GM23338 (cell line): ENCODE measurements at regions not wholly inside any gene's neighbourhood (a gene's known extent, or its start where the extent isn't known, plus 50 kb on each side); places are given as distances from the start of the nearest gene placed in this dataset.

Source experiments
- ATAC-seq: fragments of 200-7000 bp; cut with Tn5 transposase; 3 replicates; pipeline ENCODE4 v1.9.1; 2020
- DNase-seq: peaks from one replicate; pipeline ENCODE4 v3.0.0-alpha.2; 2015; ENCODE audit warnings: low spot score
- H2AFZ ChIP-seq: fragments of 200-600 bp; sonication (generic); 2 replicates; pipeline ENCODE4 v1.8.0; 2016; ENCODE audit warnings: antibody characterized with exemption, mild to moderate bottlenecking, moderate library complexity
- H3F3A ChIP-seq: fragments of 200-600 bp; sonication (generic); replicated peaks from 2 replicates; pipeline ENCODE4 v1.8.0; 2017; ENCODE audit warnings: antibody characterized with exemption, mixed run types, low read depth
- H3K27ac ChIP-seq: fragments of 200-600 bp; sonication (generic); 2 replicates; pipeline ENCODE4 v1.6.1; 2016; ENCODE audit warnings: low read depth
- H3K27me3 ChIP-seq: fragments of 200-600 bp; sonication (generic); 2 replicates; pipeline ENCODE4 v1.8.0; 2016; ENCODE audit warnings: mild to moderate bottlenecking, mixed run types, moderate library complexity; ENCODE audit not compliant: insufficient read depth
- H3K36me3 ChIP-seq: fragments of 200-600 bp; sonication (generic); 2 replicates; pipeline ENCODE4 v1.8.0; 2016; ENCODE audit warnings: mild to moderate bottlenecking; ENCODE audit not compliant: insufficient read depth
- H3K4me1 ChIP-seq: fragments of 200-600 bp; sonication (generic); 2 replicates; pipeline ENCODE4 v1.8.0; 2016; ENCODE audit warnings: mild to moderate bottlenecking, moderate library complexity; ENCODE audit not compliant: insufficient read depth
- H3K4me2 ChIP-seq: fragments of 200-600 bp; sonication (generic); 2 replicates; pipeline ENCODE4 v1.7.1; 2017; ENCODE audit warnings: mixed run types
- H3K4me3 ChIP-seq: fragments of 200-600 bp; sonication (generic); 2 replicates; pipeline ENCODE4 v1.6.1; 2016; ENCODE audit warnings: mixed run types
- H3K79me2 ChIP-seq: fragments of 200-600 bp; sonication (generic); replicated peaks from 2 replicates; pipeline ENCODE4 v1.8.0; 2017; ENCODE audit warnings: mild to moderate bottlenecking; ENCODE audit not compliant: insufficient read depth
- H3K9me2 ChIP-seq: fragments of 200-600 bp; sonication (generic); 2 replicates; pipeline ENCODE4 v1.8.0; 2017; ENCODE audit not compliant: insufficient read depth
- H4K20me1 ChIP-seq: fragments of 200-600 bp; sonication (generic); replicated peaks from 2 replicates; pipeline ENCODE4 v1.8.0; 2017; ENCODE audit warnings: mild to moderate bottlenecking; ENCODE audit not compliant: insufficient read depth
- H3K27ac Mint-ChIP-seq: 2 replicates; pipeline ENCODE4 v1.8.0; 2020; ENCODE audit warnings: inconsistent platforms, mild to moderate bottlenecking, moderate library complexity, mixed read lengths
- H3K27me3 Mint-ChIP-seq: 3 replicates; pipeline ENCODE4 v1.8.0; 2022; ENCODE audit warnings: low read depth, mild to moderate bottlenecking, moderate library complexity, mixed read lengths, inconsistent platforms; ENCODE audit not compliant: insufficient read depth, poor library complexity
- H3K36me3 Mint-ChIP-seq: 3 replicates; pipeline ENCODE4 v1.8.0; 2021; ENCODE audit warnings: low read depth, mild to moderate bottlenecking, inconsistent platforms, moderate library complexity, mixed read lengths
- H3K4me1 Mint-ChIP-seq: 3 replicates; pipeline ENCODE4 v1.8.0; 2020; ENCODE audit warnings: mild to moderate bottlenecking, inconsistent platforms, mixed read lengths
- H3K4me3 Mint-ChIP-seq: 3 replicates; pipeline ENCODE4 v1.8.0; 2021; ENCODE audit warnings: moderate library complexity, mild to moderate bottlenecking, inconsistent platforms, mixed read lengths
- H3K9me3 Mint-ChIP-seq: 3 replicates; pipeline ENCODE4 v1.8.0; 2020; ENCODE audit warnings: moderate library complexity, mild to moderate bottlenecking, inconsistent platforms, mixed read lengths
- CREB1 ChIP-seq: fragments of 250-450 bp; sonication (Bioruptor Pico); IDR thresholded peaks from 2 replicates; pipeline ENCODE4 v1.5.0; 2020; ENCODE audit warnings: low read depth, mild to moderate bottlenecking, moderate library complexity
- EZH2 ChIP-seq: fragments of 200-600 bp; sonication (generic); IDR thresholded peaks from one replicate; pipeline ENCODE4 v1.8.0; 2017; ENCODE audit warnings: antibody characterized with exemption, mild to moderate bottlenecking, low read depth; ENCODE audit not compliant: unreplicated experiment
- EZH2phosphoT487 ChIP-seq: fragments of 200-600 bp; sonication (generic); IDR thresholded peaks from one replicate; pipeline ENCODE4 v1.8.1; 2018; ENCODE audit warnings: antibody characterized with exemption; ENCODE audit not compliant: unreplicated experiment
- JUNB ChIP-seq: IDR thresholded peaks from one replicate; pipeline ENCODE4 v1.6.1; 2016; ENCODE audit warnings: antibody characterized with exemption; ENCODE audit not compliant: unreplicated experiment
- NANOG ChIP-seq: IDR thresholded peaks from 2 replicates; pipeline ENCODE4 v1.6.1; 2016; ENCODE audit warnings: antibody characterized with exemption, borderline replicate concordance
- POLR2AphosphoS5 ChIP-seq: IDR thresholded peaks from 2 replicates; pipeline ENCODE4 v1.6.1; 2016; ENCODE audit warnings: antibody characterized with exemption, low read depth
- STAT1 ChIP-seq: IDR thresholded peaks from one replicate; pipeline ENCODE4 v1.6.1; 2016; ENCODE audit warnings: antibody characterized with exemption; ENCODE audit not compliant: unreplicated experiment
- ZNF114 ChIP-seq: fragments of 250-450 bp; sonication (Bioruptor Pico); IDR thresholded peaks from 2 replicates; pipeline ENCODE4 v1.5.0; 2020; ENCODE audit warnings: mild to moderate bottlenecking, moderate library complexity
- ZNF331 ChIP-seq: fragments of 250-450 bp; sonication (Bioruptor Pico); IDR thresholded peaks from 2 replicates; pipeline ENCODE4 v1.5.0; 2020; ENCODE audit warnings: low read depth, mild to moderate bottlenecking, moderate library complexity
- TF ChIP-seq, protein P1 (sequence below): IDR thresholded peaks from 2 replicates; pipeline ENCODE4 v1.6.1; 2016; ENCODE audit warnings: antibody characterized with exemption
- TF ChIP-seq, protein P2 (sequence below): IDR thresholded peaks from one replicate; pipeline ENCODE4 v1.6.1; 2018; ENCODE audit warnings: antibody characterized with exemption; ENCODE audit not compliant: unreplicated experiment
- TF ChIP-seq, protein P3 (sequence below), 2 experiments: fragments of 200-600 bp in 1 of 2; sonication (generic) in 1 of 2; conservative IDR thresholded peaks; 2 replicates each; pipeline versions ENCODE4 v1.5.1 to v1.6.1; 2016 to 2017; ENCODE audit warnings: antibody characterized with exemption in 2 of 2, low read depth in 2 of 2, mild to moderate bottlenecking in 2 of 2, moderate library complexity in 1 of 2
- TF ChIP-seq, protein P4 (sequence below): fragments of 250-450 bp; sonication (Bioruptor Pico); IDR thresholded peaks from 2 replicates; pipeline ENCODE4 v1.5.0; 2020; ENCODE audit warnings: mild to moderate bottlenecking, moderate library complexity

DNA sequence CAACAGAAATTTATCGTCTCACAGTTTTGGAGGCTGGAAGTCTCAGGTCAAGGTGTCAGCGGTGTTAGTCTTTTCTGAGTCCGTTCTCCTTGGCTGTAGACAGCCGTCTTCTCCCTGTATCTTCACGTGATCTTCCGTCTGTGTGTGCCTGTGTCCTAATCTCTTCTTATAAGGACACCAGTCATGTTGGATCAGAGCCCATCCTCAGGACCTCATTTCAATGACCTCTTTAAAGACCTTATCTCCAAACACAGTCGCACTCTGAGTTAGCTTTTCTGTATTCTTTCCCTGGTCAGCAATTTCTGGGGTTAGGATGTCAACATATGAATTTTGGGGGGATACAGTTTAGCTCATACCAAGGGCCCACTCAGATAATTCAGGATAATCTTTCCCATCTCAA is 247.7 kb downstream of the PRDM2 start (continued):
- TF ChIP-seq EZH2phosphoT487 (no peak), ZNF331 (CRISPR knock-in tag) (no peak), POLR2AphosphoS5 (no peak), CREB1 (CRISPR knock-in tag) (no peak)

DNA sequence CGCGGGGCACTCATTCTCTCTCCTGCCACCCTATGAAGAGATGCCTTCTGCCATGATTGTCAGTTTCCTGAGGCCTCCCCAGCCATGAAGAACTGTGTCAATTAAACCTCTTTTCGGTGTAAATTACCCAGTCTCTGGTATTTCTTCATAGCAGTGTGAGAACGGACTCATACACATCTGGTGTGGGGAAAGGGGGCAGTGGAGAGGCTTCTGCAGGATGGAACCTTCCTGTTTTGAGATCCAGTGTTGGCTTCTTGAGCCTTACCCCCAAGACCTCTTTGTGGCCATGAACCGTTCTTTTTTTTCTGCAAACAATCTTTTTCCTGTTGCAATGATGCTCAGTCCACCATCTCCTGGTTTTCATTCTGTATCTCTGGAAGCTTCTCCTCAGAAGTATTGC is 248.4 kb downstream of the PRDM2 start:
- H3K36me3 Mint-ChIP-seq = no peaks in the 10 kb centered on the region
- H3K9me2 ChIP-seq = no peaks in the 10 kb centered on the region

More for the DNA sequence above, 248.4 kb downstream of the PRDM2 start:
- Histone ChIP-seq H4K20me1 (no peaks in the 10 kb centered on the region), H3K4me3 (no peak overlapping the region), H3K27me3 (no peaks in the 10 kb centered on the region), H3K27ac (no peak overlapping the region), H3K4me1 (no peaks in the 10 kb centered on the region), H3K79me2 (no peaks in the 10 kb centered on the region), H3K36me3 (no peaks in the 10 kb centered on the region), H3K4me2 (no peak overlapping the region), H2AFZ (no peak overlapping the region), H3F3A (no peaks in the 10 kb centered on the region)
- no peak for DNase-seq
- no peaks in the 10 kb centered on the region for H3K4me1 Mint-ChIP-seq
- TF ChIP-seq ZNF331 (CRISPR knock-in tag) = no peak
- no peak for TF ChIP-seq CREB1 (CRISPR knock-in tag)
- TF ChIP-seq POLR2AphosphoS5 = no peak
- no peak for TF ChIP-seq ZNF114 (CRISPR knock-in tag)
- TF ChIP-seq, protein P1, sequence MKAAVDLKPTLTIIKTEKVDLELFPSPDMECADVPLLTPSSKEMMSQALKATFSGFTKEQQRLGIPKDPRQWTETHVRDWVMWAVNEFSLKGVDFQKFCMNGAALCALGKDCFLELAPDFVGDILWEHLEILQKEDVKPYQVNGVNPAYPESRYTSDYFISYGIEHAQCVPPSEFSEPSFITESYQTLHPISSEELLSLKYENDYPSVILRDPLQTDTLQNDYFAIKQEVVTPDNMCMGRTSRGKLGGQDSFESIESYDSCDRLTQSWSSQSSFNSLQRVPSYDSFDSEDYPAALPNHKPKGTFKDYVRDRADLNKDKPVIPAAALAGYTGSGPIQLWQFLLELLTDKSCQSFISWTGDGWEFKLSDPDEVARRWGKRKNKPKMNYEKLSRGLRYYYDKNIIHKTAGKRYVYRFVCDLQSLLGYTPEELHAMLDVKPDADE = no peak
- no peak for TF ChIP-seq EZH2phosphoT487
- TF ChIP-seq STAT1 = no peak
- TF ChIP-seq, protein P2, sequence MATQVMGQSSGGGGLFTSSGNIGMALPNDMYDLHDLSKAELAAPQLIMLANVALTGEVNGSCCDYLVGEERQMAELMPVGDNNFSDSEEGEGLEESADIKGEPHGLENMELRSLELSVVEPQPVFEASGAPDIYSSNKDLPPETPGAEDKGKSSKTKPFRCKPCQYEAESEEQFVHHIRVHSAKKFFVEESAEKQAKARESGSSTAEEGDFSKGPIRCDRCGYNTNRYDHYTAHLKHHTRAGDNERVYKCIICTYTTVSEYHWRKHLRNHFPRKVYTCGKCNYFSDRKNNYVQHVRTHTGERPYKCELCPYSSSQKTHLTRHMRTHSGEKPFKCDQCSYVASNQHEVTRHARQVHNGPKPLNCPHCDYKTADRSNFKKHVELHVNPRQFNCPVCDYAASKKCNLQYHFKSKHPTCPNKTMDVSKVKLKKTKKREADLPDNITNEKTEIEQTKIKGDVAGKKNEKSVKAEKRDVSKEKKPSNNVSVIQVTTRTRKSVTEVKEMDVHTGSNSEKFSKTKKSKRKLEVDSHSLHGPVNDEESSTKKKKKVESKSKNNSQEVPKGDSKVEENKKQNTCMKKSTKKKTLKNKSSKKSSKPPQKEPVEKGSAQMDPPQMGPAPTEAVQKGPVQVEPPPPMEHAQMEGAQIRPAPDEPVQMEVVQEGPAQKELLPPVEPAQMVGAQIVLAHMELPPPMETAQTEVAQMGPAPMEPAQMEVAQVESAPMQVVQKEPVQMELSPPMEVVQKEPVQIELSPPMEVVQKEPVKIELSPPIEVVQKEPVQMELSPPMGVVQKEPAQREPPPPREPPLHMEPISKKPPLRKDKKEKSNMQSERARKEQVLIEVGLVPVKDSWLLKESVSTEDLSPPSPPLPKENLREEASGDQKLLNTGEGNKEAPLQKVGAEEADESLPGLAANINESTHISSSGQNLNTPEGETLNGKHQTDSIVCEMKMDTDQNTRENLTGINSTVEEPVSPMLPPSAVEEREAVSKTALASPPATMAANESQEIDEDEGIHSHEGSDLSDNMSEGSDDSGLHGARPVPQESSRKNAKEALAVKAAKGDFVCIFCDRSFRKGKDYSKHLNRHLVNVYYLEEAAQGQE = no peak
- TF ChIP-seq, protein P3, sequence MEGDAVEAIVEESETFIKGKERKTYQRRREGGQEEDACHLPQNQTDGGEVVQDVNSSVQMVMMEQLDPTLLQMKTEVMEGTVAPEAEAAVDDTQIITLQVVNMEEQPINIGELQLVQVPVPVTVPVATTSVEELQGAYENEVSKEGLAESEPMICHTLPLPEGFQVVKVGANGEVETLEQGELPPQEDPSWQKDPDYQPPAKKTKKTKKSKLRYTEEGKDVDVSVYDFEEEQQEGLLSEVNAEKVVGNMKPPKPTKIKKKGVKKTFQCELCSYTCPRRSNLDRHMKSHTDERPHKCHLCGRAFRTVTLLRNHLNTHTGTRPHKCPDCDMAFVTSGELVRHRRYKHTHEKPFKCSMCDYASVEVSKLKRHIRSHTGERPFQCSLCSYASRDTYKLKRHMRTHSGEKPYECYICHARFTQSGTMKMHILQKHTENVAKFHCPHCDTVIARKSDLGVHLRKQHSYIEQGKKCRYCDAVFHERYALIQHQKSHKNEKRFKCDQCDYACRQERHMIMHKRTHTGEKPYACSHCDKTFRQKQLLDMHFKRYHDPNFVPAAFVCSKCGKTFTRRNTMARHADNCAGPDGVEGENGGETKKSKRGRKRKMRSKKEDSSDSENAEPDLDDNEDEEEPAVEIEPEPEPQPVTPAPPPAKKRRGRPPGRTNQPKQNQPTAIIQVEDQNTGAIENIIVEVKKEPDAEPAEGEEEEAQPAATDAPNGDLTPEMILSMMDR (conservative IDR thresholded peaks at IDR 0.05; ENCODE audit: low read depth in 2 of 2) = no peak
- no peak for TF ChIP-seq JUNB
- TF ChIP-seq, protein P4, sequence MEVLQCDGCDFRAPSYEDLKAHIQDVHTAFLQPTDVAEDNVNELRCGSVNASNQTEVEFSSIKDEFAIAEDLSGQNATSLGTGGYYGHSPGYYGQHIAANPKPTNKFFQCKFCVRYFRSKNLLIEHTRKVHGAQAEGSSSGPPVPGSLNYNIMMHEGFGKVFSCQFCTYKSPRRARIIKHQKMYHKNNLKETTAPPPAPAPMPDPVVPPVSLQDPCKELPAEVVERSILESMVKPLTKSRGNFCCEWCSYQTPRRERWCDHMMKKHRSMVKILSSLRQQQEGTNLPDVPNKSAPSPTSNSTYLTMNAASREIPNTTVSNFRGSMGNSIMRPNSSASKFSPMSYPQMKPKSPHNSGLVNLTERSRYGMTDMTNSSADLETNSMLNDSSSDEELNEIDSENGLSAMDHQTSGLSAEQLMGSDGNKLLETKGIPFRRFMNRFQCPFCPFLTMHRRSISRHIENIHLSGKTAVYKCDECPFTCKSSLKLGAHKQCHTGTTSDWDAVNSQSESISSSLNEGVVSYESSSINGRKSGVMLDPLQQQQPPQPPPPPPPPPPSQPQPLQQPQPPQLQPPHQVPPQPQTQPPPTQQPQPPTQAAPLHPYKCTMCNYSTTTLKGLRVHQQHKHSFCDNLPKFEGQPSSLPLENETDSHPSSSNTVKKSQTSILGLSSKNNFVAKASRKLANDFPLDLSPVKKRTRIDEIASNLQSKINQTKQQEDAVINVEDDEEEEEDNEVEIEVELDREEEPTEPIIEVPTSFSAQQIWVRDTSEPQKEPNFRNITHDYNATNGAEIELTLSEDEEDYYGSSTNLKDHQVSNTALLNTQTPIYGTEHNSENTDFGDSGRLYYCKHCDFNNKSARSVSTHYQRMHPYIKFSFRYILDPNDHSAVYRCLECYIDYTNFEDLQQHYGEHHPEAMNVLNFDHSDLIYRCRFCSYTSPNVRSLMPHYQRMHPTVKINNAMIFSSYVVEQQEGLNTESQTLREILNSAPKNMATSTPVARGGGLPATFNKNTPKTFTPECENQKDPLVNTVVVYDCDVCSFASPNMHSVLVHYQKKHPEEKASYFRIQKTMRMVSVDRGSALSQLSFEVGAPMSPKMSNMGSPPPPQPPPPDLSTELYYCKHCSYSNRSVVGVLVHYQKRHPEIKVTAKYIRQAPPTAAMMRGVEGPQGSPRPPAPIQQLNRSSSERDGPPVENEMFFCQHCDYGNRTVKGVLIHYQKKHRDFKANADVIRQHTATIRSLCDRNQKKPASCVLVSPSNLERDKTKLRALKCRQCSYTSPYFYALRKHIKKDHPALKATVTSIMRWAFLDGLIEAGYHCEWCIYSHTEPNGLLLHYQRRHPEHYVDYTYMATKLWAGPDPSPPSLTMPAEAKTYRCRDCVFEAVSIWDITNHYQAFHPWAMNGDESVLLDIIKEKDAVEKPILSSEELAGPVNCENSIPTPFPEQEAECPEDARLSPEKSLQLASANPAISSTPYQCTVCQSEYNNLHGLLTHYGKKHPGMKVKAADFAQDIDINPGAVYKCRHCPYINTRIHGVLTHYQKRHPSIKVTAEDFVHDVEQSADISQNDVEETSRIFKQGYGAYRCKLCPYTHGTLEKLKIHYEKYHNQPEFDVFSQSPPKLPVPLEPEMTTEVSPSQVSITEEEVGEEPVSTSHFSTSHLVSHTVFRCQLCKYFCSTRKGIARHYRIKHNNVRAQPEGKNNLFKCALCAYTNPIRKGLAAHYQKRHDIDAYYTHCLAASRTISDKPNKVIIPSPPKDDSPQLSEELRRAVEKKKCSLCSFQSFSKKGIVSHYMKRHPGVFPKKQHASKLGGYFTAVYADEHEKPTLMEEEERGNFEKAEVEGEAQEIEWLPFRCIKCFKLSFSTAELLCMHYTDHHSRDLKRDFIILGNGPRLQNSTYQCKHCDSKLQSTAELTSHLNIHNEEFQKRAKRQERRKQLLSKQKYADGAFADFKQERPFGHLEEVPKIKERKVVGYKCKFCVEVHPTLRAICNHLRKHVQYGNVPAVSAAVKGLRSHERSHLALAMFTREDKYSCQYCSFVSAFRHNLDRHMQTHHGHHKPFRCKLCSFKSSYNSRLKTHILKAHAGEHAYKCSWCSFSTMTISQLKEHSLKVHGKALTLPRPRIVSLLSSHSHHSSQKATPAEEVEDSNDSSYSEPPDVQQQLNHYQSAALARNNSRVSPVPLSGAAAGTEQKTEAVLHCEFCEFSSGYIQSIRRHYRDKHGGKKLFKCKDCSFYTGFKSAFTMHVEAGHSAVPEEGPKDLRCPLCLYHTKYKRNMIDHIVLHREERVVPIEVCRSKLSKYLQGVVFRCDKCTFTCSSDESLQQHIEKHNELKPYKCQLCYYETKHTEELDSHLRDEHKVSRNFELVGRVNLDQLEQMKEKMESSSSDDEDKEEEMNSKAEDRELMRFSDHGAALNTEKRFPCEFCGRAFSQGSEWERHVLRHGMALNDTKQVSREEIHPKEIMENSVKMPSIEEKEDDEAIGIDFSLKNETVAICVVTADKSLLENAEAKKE (CRISPR knock-in tag) = no peak
- TF ChIP-seq NANOG = no peak
- TF ChIP-seq EZH2 = no peak
- H3K9me3 Mint-ChIP-seq = peaks cover 2% of the 10 kb centered on the region; the same call in 2 of the 3 replicates
- no peak for ATAC-seq
- no peak overlapping the region for H3K4me3 Mint-ChIP-seq
- peaks cover 2% of the 10 kb centered on the region for H3K27me3 Mint-ChIP-seq
- no peak overlapping the region for H3K27ac Mint-ChIP-seq
